Type B pancreatic cell (in vitro differentiated cells): ENCODE measurements at regions not wholly inside any gene's neighbourhood (a gene's known extent, or its start where the extent isn't known, plus 50 kb on each side); places are given as distances from the start of the nearest gene placed in this dataset.

Experiments
- DNase-seq: peaks from one replicate; pipeline ENCODE4 v3.0.0; 2021; ENCODE audit warnings: mixed read lengths; ENCODE audit not compliant: unreplicated experiment; ENCODE audit errors: extremely low spot score
- H3K27ac Mint-ChIP-seq: 2 replicates; pipeline ENCODE4 v1.8.0; 2021; ENCODE audit warnings: mild to moderate bottlenecking, mixed read lengths
- H3K27me3 Mint-ChIP-seq: 2 replicates; pipeline ENCODE4 v1.8.0; 2021; ENCODE audit warnings: mixed read lengths
- H3K36me3 Mint-ChIP-seq: 2 replicates; pipeline ENCODE4 v1.8.0; 2021; ENCODE audit warnings: mixed read lengths
- H3K4me1 Mint-ChIP-seq: one replicate; pipeline ENCODE4 v1.8.0; 2021; ENCODE audit warnings: mixed read lengths; ENCODE audit not compliant: unreplicated experiment
- H3K4me3 Mint-ChIP-seq: 2 replicates; pipeline ENCODE4 v1.8.0; 2021; ENCODE audit warnings: mild to moderate bottlenecking, mixed read lengths
- H3K9me3 Mint-ChIP-seq: 2 replicates; pipeline ENCODE4 v1.8.0; 2021; ENCODE audit warnings: mixed read lengths
- TF ChIP-seq, protein P1 (sequence below): fragments of 200-600 bp; sonication (generic); conservative IDR thresholded peaks from 2 replicates; pipeline ENCODE4 v1.5.0; 2021; ENCODE audit warnings: antibody characterized with exemption, mild to moderate bottlenecking

DNA sequence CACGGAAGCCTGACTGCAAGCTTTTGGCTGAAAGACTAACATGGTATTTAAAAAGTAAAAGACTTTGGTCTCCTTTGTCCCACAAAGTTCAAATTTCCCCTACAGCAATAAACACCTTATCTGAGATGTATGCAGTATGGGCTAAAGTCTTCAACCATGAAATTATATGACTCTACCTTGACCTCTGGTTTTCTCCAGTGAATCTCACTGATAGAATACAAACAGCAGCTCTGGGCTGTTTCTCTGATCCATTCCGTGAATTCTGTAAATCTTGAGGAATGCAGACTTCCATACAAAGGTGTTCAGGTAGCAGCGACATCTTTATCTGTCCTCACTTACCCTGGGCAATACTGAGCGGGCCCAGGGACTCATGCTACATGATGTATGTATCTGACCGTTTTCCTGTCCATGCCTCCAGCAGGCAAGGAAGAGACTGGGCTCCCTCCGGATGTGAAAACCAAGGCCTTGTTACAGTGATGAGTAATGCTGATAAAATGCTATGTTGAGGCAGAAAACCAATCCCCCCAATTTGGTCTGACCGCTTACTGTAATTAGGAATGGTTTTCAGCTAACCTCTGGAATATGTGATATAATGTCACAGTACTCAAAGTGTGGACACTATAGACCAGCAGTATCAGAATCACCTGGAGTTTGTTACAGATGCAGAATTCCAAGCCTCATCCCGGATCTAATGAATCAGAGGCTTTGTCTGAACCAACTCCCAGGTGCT, 589.8 kb downstream of the HS3ST4 start:
- Mint-ChIP-seq H3K9me3 (no peaks in the 10 kb centered on the region), H3K4me1 (no peaks in the 10 kb centered on the region), H3K36me3 (no peaks in the 10 kb centered on the region), H3K27me3 (no peaks in the 10 kb centered on the region), H3K27ac (no peak overlapping the region), H3K4me3 (no peak overlapping the region)
- DNase-seq, result no peak
- TF ChIP-seq, protein P1, sequence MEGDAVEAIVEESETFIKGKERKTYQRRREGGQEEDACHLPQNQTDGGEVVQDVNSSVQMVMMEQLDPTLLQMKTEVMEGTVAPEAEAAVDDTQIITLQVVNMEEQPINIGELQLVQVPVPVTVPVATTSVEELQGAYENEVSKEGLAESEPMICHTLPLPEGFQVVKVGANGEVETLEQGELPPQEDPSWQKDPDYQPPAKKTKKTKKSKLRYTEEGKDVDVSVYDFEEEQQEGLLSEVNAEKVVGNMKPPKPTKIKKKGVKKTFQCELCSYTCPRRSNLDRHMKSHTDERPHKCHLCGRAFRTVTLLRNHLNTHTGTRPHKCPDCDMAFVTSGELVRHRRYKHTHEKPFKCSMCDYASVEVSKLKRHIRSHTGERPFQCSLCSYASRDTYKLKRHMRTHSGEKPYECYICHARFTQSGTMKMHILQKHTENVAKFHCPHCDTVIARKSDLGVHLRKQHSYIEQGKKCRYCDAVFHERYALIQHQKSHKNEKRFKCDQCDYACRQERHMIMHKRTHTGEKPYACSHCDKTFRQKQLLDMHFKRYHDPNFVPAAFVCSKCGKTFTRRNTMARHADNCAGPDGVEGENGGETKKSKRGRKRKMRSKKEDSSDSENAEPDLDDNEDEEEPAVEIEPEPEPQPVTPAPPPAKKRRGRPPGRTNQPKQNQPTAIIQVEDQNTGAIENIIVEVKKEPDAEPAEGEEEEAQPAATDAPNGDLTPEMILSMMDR, result no peak

DNA sequence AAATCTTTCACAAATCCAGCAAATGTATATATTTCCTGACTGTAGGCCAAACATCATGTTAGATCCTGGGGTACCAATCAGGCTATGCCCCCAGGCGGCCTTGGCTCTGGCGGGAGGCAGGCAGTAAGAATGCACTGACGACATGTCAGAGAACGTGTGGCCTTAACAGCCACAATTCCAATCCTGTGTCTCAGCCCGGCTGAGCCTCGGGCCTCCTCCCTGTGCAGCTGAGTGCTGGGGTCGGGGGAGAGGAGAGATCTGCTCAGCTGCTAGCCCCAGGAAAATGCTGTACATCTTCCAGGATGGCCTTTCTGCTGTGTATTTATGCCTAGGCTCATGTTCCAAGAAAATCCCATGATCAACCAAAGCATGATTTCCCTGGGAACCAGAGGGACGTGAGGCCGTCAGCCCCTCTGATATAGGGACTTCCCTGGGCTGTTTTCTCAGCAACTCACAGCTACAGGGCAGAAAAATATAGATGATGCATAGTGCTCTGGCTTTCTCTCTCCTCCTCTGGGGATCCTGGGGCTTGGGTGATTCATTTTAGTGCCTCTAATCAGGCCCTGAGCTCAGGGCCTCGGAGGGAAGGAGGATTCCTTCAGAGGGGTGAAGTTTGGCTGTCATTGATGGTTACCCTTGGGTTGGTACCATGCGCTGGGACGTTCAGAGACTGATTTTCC, 604.0 kb downstream of the HS3ST4 start:
- Mint-ChIP-seq H3K9me3 (peaks cover 3% of the 10 kb centered on the region), H3K27me3 (no peaks in the 10 kb centered on the region), H3K4me1 (no peaks in the 10 kb centered on the region), H3K27ac (no peak overlapping the region), H3K36me3 (no peaks in the 10 kb centered on the region), H3K4me3 (no peak overlapping the region)
- TF ChIP-seq, protein P1, result no peak
- no peak for DNase-seq

DNA sequence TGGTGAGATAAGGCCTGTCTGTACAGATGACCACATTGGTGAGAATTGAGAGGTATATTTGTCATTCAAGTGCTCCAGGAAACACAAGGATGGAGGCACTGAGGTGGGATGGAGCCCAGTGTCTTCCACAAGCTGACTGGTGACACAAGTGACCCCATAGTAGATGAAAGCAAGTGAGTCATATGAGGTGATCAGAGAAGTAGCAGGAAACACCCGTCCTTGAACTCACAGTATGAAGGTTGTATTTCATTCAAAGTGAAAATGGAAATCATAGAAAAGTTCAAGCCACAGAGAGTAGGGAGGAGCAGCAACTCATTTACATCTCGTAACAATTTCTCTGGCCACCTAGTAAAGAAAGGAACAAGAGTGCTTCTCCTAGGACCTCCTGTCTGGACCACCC, 609.8 kb downstream of the HS3ST4 start:
- DNase-seq, result no peak
- Mint-ChIP-seq H3K4me3 (no peak overlapping the region), H3K4me1 (no peaks in the 10 kb centered on the region), H3K27me3 (peaks cover 4% of the 10 kb centered on the region), H3K27ac (no peak overlapping the region), H3K36me3 (no peaks in the 10 kb centered on the region), H3K9me3 (peaks cover 3% of the 10 kb centered on the region)
- TF ChIP-seq, protein P1, result no peak

DNA sequence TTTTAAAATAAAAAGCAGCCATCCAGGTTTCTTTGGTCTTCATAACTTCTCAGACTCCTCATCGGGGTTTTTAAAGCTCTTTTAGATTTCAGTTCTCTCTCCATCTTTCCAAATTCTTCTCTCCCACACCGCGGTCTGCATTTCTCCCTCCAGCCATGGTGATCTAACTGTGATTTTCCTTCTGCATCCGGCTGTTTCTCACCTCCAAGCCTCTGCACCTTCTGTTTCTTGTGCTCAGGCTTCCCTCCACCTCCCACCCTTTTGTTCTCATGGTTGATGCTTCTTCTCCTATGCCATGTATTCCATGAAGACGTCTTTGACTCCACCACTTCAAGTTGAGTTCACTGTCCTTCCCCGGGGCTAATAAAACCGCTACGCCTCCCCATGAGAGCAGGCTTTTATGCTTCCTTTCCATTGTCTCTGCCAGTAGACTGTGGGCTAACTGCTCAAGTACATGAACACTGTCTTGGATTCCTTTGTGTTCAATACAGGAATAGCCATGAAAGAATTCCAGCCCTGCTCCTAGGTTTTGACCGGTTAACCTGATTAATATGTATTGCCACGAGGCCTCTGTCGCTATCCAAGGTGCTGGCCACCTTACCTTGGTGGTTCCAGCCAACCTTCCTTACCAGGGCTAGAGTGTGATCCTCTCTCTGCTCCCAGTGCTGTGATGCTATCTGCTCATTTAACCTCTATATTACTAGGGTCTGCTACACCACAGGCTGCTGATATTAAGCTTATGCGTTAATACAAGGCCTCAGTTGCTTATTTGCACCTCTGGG, 625.1 kb downstream of the HS3ST4 start:
- TF ChIP-seq, protein P1, result no peak
- Mint-ChIP-seq H3K27ac (no peak overlapping the region), H3K4me3 (no peak overlapping the region), H3K4me1 (no peaks in the 10 kb centered on the region), H3K27me3 (peaks cover 3% of the 10 kb centered on the region), H3K9me3 (no peaks in the 10 kb centered on the region), H3K36me3 (no peaks in the 10 kb centered on the region)
- DNase-seq, result no peak

DNA sequence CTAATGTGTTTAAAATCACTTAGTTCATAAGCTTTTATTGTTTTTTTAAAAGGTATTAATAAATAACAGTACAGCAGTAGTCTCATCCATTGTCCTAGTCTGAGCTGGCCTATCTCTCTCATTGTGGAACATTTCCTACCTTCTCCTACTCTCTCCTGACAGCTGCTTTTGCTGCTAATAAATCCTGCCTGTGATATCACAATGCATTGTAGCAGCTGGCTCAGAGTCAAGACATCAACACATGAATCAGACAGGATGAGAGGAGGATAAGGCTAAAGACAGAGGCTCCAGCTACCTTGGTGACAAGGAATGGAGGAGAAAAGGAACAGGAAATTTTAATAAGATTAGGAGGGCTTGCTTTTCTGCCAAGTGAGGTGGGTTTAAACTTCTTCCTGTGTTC, 626.1 kb downstream of the HS3ST4 start:
- Mint-ChIP-seq H3K36me3 (no peaks in the 10 kb centered on the region), H3K27me3 (peaks cover 3% of the 10 kb centered on the region), H3K4me1 (no peaks in the 10 kb centered on the region), H3K27ac (no peak overlapping the region), H3K4me3 (no peak overlapping the region), H3K9me3 (no peaks in the 10 kb centered on the region)
- no peak for DNase-seq
- TF ChIP-seq, protein P1, result no peak
